DMS53 (cell line): ENCODE measurements at regions not wholly inside any gene's neighbourhood (a gene's known extent, or its start where the extent isn't known, plus 50 kb on each side); places are given as distances from the start of the nearest gene placed in this dataset.
"Not testable (repeated sequence)": the region's sequence is repeated elsewhere in the genome, so short reads cannot be mapped to it uniquely, and the experiment has no call there.

ENCODE experiments used
- DNase-seq: peaks from one replicate; lab custom pipeline; 2025; lab: John Stamatoyannopoulos, UW

GRCh38 chrX:155819966-155820491 lies 61.1 kb upstream of the VAMP7 start:
- DNase-seq: peak; percentile 89

DNA sequence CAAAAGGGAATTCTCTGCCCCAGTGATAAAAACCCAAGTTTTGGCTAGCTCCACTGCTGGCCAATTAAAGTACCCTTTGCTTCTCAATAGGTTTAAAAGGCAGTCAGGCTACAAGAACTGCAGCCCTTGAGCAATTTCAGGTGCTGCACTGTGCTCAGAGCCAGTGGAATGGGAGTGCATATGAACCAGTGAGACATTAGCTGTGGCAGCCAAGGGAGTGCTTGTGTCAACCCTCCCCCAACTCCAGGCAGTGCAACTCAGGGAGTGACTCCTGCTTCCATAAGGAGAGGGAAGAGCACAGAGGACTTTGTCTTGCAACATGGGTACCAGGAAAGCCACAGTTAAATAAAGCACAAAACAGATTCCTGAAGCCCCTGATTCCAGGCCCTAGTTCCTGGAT lies 61.6 kb upstream of the VAMP7 start:
- peak; percentile 21 for DNase-seq

DNA sequence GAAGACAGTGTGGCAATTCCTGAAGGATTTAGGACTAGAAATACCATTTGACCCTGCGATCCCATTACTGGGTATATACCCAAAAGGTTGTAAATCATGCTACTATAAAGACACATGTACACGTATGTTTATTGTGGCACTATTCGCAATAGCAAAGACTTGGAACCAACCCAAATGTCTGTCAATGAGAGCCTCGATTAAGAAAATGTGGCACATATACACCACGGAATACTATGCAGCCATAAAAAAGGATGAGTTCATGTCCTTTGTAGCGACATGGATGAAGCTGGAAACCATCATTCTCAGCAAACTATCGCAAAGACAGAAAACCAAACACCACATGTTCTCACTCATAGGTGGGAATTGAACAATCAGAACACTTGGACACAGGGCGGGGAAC lies 66.8 kb upstream of the VAMP7 start:
- DNase-seq: not testable (repeated sequence)

- DNase-seq: no peak
Observed at GRCh38 chrX:155779831-155780230, 101.3 kb upstream of the VAMP7 start.

DNA sequence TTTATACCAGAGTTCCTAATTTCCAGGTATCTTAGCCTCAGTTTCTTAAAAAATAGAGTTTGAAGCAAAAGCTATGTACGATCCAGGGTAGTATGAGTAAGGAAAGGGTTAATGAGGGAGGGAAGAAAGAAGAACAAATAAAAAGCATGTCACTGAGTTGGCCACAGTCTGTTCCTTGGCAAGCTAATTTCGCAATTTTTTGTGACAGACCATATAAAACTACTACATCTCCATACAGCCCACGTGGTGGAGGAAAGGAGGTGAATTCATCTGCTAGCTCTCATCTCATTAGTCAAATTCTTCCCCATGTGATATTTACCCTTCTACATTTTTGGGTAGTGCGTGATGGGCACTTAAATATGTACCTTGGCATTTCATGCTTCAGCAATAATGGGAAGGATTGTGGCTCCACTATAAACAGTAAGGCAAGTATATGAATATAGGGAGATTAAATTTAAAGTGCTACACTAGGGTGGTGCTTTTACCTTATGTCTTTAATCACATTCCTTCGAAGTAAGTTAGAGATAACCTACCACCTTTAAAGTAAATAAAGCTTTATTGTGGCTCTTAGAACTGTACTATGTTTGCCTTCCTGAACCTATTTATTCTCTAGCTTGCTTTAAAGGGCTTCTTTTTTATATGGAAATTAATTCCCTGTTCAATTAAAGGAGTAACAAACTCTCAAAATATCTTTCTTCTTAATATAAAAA lies 102.1 kb upstream of the VAMP7 start:
- no peak for DNase-seq

DNA sequence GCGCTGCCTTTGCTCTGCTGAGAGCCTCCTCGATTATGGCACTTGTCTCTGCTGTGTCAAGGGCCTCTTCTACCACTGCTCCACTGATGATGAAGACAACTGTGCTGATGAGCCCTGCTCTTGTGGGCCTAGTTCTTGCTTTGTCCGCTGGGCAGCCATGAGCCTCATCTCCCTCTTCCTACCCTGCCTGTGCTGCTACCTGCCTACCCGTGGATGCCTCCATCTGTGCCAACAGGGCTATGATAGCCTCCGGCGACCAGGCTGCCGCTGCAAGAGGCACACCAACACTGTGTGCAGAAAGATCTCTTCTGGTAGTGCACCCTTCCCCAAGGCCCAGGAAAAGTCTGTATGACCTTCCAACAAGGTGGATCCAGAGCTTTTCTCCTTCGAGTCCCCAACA lies 106.8 kb upstream of the VAMP7 start:
- no peak for DNase-seq

- peak; percentile 47 for DNase-seq
Observed at GRCh38 chrX:155767876-155768769, 113.0 kb upstream of the VAMP7 start.

GRCh38 chrX:155767051-155767875 lies 113.9 kb upstream of the VAMP7 start:
- peak; percentile 72 for DNase-seq

DNA sequence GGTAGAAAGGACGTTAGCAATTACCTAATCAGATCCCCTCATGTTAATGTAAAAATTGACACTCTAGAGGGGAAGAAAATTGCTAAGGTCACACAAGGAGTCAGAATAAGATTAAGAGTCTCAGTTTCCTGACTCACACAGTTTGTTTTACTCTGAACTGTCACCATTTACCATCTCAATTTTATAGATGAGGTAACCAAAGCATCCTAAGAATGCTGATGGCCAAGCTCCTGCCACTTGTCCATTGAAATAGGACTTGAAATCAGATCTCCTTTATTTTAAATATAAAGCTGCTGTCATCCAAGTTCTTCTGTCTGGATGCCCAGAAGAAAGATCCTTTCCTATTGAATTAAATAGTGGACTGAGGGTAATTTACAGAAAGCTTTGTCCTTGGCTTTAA lies 114.8 kb upstream of the VAMP7 start:
- DNase-seq: peak; percentile 15

- DNase-seq: no peak
Observed at GRCh38 chrX:155761185-155761584, 120.0 kb upstream of the VAMP7 start.

DNA sequence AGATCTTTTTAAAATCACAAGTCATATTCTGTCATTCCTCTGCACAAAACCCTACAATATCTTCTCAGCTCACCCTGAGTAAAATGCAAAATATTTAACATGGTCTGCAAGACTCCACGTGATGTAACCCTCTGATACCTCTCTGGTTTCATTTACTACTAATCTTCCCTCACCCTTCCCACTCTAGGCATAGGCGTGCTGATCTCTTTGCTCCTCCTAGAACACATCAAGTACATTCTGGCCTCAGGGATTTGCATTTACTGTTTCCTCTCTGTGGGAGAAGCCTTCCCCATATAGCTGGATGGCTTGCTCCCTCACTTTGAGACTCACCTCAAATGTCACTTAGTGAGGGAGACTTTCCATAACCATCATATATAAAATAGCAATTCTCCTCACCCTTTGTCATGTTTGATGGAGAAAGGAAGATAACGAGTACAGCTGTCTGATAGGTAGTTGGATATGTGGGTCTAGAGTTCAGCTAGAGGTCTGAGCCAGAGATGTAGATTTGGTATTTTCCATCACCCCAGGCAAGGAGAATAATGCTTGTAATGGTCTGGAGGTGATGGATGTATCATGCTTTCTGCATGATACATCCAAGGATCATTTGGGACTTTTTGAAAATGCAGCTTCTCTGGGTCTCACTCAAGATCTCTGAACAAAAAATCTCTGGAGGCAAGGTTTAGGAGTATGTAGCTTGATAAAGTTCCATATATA lies 123.9 kb upstream of the VAMP7 start:
- no peak for DNase-seq

- no peak for DNase-seq
Observed at GRCh38 chrX:155755706-155756337, 125.3 kb upstream of the VAMP7 start.

DNA sequence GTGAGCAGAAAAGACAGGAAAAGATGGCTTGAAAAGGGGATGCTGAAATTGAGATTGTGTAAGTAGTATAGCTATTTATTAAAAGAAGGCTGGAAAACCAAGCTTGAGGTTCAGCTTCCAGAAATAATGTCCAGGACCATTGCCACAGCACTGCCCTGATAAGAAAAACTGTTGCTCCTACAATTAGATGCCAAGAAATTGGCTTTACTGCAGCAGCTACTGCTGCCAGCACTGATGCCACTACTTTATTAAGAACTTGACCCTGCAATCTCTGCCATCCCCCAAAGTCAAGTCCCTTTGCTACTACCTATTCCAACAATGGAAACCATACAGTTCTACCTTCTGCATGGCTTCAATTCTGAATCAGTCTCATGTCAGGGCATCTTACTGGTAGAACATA lies 130.0 kb upstream of the VAMP7 start:
- no peak for DNase-seq

- DNase-seq: peak; percentile 55
Observed at GRCh38 chrX:155747520-155747919, 133.6 kb upstream of the VAMP7 start.

DNA sequence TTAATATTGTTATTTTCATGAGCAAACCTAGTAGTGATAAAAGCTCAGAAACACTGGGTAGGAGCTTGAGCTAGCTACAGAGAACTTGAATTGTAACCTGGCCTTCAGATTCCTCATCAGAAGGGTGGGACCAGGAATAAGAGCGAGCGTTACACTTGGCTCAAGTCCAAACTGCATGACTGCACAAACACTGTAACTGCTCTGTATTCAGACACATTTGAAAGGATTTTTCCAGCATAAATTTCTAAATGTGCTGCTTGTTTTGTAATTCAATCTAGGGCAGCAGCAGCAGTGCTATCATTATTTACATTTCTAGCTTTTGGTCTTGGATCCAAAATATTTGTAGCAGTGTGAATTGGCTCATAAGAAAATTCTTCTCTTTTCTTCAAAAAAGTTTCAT lies 133.0 kb upstream of the TMLHE start:
- DNase-seq: peak; percentile 87

- DNase-seq: peak; percentile 27
Observed at GRCh38 chrX:155744534-155744933, 131.8 kb upstream of the TMLHE start.

DNA sequence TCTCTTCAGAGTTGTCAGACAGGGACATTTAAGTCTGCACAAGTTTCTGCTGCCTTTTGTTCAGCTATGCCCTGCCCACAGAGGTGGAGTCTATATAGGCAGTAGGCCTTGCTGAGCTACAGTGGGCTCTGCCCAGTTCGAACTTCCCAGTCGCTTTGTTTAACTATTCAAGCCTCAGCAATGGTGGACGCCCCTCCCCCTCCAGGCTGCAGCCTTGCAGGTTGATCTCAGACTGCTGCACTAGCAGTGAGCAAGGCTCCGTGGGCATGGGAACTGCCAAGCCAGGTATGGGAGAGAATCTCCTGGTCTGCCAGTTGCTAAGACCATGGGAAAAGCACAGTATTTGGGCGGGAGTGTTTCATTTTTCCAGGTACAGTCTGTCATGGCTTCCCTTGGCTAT lies 115.6 kb upstream of the TMLHE start:
- not testable (repeated sequence) for DNase-seq

DNA sequence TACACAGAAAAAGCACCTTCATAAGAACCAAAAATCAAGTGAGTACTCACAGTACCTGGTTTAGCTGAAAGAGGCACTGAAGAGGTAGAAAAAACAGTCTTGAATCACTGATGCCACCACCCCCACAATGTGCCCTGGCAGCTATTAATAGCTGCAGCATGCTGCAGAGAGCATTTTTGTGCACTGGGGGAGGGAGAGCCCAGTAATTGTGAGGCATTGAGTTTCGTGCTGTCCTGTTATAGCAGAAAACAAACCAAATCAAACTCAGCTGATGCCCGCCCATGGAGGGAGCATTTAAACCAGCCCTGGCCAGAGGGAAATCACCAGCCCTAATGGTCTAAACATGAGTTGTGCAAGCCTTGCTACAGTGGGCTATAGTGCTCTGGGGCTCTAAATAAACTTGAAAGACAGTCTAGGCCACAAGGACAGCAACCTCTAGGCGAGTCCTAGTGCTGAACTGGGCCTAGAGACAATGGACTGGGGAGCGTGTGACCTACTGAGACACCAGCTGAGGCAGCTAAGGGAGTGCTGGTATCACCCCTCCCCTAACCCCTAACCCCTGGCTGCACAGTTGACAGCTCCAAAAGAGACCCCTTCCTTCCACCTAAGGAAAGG lies 106.3 kb upstream of the TMLHE start:
- DNase-seq: no peak

DNA sequence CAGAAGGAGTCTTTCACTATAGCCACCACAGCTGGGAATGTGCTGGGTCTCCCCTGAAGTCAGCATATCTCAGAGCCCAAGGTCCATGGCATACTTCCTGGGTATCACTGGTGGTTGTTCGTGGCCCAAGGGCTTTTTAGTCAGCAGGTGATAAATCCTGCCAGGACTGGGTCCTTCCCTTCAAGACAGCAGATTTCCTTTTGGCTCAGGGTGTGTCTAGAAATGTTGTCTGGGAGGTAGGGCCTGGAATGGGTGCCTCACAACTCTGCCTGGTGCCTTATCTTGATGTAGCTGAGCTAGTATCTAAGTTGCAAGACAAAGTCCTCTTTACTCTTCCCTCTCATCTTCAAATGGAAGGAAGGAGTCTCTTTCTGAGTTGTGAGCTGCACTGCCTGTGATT lies 102.4 kb upstream of the TMLHE start:
- DNase-seq: no peak

DNA sequence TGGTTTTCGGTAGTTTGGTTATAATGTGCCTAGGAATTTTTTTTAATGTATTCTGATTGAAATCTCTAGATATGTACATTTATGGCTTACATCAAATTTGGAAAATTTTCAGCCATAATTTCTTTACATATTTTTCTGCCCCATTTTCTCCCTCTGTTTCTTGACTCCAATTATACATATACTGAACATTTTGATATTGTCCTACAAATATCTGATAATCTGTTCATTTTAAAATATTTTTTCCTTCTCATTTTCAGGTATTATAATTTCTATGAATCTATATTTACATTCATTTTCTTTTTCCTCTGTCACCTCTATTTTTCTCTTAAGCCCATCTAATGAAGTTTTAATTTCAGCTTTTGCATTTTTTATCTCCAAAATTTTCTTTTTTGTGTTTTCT lies 82.7 kb upstream of the TMLHE start:
- DNase-seq: no peak

DNA sequence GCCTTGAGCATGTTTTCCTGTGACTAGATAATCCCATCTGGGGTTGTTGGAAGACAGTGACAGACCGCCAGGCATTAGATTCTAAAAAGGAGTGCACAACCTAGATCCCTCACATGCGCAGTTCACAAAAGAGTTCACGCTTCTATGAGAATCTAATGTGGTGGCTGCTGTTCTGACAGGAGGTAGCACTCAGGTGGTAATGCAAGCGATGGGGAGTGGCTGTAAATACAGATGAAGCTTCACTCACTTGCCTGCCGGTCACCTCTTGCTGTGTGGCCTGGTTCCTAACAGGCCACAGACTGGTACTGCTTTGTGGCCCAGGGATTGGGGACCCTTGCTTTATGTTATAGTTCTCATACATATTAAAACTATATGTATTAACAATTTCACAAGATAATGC lies 81.9 kb upstream of the TMLHE start:
- no peak for DNase-seq
